B cell (primary cell): ENCODE measurements at regions not wholly inside any gene's neighbourhood (a gene's known extent, or its start where the extent isn't known, plus 50 kb on each side); places are given as distances from the start of the nearest gene placed in this dataset.

ENCODE experiments used
- CTCF ChIP-seq: fragments of 200-600 bp; IDR thresholded peaks from one replicate; pipeline ENCODE4 v1.8.0; 2022; ENCODE audit warnings: antibody characterized with exemption, mild to moderate bottlenecking
- EZH2 ChIP-seq: IDR thresholded peaks from 2 replicates; pipeline ENCODE4 v1.6.1; 2012; ENCODE audit warnings: borderline replicate concordance, low read depth, mild to moderate bottlenecking, moderate library complexity, low read length; ENCODE audit not compliant: insufficient read depth, poor library complexity, severe bottlenecking

- TF ChIP-seq CTCF (no peak), EZH2 (no peak)
These were observed 287.8 kb upstream of the GOLIM4 start for GRCh38 chr3:168383573-168383972.
